Glomerular visceral epithelial cell (primary cell): ENCODE measurements at regions not wholly inside any gene's neighbourhood (a gene's known extent, or its start where the extent isn't known, plus 50 kb on each side); places are given as distances from the start of the nearest gene placed in this dataset.

ENCODE experiments used
- DNase-seq: peaks from one replicate; pipeline ENCODE4 v3.0.0-alpha.2; 2016; ENCODE audit errors: extremely low spot score

GRCh38 chr15:46644501-46645481, 1010.0 kb downstream of the SQOR start:
- no peak for DNase-seq

GRCh38 chr15:46646490-46646889, 1011.7 kb downstream of the SQOR start:
- DNase-seq: no peak

GRCh38 chr15:46647046-46647445, 1012.2 kb downstream of the SQOR start:
- DNase-seq: no peak

- DNase-seq: no peak
Measured at GRCh38 chr15:46652266-46652665, 1017.4 kb downstream of the SQOR start.

DNA sequence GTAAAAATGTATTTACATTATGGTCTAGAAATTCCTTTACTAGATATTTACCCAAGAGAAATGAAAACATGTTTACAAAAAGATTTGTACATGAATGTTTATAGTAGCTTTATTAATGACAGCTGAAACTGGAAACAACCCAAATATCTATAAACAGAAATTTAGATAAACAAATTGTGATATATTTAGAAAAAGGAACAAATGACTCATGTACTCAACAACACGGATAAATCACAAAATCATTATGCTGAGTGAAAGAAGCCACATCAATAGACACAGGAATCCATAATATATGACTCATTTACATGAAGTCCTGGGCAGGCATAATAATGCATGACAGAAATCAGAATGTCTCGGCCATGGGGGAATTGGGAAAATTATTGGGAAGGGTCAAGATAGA, 1020.2 kb downstream of the SQOR start:
- DNase-seq: no peak

DNA sequence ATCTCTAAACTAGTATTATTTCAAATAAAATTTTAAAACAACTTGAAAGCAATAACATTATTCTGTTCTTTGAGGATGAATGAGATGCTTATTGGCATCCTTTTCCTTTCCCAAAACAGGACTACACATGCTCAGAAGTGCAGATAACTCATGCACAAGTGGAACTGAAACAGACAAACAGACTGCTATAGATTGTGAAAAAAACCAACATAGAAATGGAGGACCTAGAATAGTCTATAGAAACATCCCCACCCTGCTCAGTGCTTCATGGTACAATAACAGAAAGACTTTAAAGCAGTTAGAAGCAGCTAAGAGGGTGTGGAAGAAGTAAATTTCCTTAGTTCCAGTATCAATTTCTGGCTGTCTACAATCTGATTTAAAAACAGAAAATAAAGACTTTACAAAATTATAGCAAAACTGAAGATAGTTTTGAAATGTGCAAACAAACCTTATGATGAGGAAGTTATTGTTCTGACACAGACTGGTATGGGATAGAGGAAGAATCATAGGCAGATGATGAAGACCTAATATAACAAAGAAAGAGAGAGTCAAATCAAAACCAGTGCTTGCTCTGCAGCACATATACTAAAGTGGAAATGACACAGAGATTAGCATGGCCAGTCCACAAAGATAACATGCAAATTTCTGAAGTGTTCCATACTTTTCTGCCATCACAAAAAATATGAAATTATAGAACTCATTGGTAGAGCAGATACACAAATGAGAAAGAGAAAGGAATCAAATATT, 1025.4 kb downstream of the SQOR start:
- no peak for DNase-seq

- DNase-seq: no peak
Measured at GRCh38 chr15:46670258-46670657, 1035.4 kb downstream of the SQOR start.

DNA sequence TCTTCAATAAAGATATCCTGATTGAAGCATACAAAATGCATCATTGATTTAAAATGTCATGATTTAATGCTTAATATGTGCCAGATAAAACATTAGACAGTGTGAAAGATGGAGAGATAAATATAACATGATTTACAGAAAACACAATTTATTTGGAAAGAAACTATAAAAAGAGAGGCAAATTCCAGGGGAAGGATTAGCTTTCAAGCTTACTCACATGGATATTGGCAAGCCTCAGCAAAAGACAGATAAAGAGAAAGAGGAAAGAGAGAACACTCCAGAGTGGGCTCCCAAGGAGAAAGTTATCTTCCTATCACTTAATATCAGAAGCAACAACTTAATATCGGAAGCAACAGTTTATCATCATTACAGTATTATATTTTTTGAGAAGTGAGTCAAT, 1036.5 kb downstream of the SQOR start:
- DNase-seq: no peak

- no peak for DNase-seq
Measured at GRCh38 chr15:46672041-46672440, 1037.2 kb downstream of the SQOR start.

- DNase-seq: no peak
Measured at GRCh38 chr15:46676233-46677206, 1040.8 kb upstream of the SEMA6D start.

DNA sequence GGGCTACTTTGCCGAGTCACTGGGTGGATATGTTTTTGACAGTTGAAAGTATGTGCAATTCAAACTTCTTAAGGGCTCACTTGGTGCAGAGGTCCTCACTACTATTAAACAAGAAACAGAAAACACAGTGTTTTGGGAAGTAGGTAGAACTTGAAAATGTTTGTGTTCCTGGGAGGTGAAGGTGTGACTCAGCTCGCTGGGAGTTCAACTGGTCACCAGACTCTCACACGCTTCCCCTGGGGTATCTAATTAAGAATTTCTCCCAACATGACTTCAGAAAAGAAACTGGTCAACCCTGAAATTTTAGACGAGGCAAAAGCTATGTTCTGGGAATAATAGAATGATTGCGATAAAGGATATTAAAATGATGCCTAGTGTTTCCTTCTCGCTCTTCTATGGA, 1039.8 kb upstream of the SEMA6D start:
- no peak for DNase-seq

- no peak for DNase-seq
Measured at GRCh38 chr15:46681901-46682300, 1035.4 kb upstream of the SEMA6D start.

DNA sequence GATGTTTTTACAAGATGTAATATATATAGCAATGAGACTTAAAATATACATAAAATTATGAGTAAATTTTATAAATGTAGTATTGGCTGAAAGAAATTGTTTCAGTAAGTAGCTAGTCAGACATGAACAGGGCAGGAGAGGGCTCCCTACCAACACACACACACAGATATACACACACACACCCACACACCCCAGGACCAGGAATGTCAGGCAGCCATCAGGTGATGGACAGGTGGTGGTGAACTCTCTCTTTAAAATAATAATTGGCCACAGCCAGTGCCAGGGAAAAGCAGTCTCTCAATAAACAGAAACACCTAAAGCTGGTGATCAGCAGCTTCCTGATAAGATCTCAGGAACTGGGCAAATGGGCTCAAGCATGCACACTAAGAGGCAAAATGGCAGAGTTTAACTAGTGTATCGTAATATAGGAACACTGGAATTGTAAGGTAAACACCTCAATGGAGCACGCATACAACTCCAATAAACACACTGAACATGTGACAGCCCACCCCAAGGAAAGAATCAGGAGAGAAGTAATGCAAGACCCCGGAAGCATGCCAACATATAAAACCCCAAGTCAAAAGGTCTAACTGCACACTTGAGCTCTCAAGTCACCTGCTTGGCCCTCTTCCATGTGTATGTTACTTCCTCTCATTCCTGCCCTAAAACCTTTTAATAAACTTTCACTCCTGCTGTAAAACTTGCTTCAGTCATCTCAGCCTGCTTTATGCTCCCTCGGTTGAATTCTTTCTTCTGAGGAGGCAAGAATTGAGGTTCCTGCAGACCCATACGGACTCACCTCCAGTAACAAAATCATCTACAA, 1034.1 kb upstream of the SEMA6D start:
- no peak for DNase-seq

DNA sequence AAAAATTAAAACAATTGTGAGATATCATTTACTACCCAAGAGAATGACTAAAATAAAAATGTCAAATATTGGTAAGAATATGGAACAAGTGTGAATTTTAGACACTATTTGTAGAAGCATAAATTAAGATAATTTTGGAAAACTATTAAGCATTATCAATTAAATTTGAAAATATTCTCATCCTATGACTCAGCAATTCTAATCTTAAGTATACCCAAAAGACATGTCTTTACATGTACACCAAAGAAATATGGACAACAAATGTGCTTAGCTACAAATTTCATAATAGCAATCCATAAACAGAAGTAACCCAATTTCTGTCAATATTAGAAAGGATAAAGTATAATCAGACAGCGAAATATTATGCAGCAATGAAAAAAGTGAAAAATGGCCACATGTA, 1032.2 kb upstream of the SEMA6D start:
- DNase-seq: no peak

DNA sequence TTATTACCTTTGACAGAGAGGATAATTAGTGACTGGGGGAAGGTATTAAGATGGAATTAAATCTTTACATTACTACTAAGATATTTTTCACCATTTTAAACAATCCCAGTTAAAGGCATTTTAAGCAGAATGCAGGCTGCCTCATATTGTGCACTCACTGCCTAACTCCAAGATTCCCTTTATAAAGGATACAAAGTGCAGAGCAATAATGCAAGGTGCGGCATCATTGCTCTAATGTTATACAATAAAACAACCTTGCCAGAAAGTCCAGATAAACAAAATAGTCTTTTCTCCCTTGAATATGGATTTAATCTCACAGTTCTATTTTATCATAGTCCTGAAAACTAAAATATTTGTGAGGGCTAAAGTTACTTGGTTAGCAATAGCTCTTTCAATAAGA, 1031.6 kb upstream of the SEMA6D start:
- DNase-seq: no peak

- DNase-seq: no peak
Measured at GRCh38 chr15:46696281-46696680, 1021.0 kb upstream of the SEMA6D start.

GRCh38 chr15:46701346-46701745, 1016.0 kb upstream of the SEMA6D start:
- DNase-seq: no peak

GRCh38 chr15:46701896-46702295, 1015.4 kb upstream of the SEMA6D start:
- DNase-seq: no peak

DNA sequence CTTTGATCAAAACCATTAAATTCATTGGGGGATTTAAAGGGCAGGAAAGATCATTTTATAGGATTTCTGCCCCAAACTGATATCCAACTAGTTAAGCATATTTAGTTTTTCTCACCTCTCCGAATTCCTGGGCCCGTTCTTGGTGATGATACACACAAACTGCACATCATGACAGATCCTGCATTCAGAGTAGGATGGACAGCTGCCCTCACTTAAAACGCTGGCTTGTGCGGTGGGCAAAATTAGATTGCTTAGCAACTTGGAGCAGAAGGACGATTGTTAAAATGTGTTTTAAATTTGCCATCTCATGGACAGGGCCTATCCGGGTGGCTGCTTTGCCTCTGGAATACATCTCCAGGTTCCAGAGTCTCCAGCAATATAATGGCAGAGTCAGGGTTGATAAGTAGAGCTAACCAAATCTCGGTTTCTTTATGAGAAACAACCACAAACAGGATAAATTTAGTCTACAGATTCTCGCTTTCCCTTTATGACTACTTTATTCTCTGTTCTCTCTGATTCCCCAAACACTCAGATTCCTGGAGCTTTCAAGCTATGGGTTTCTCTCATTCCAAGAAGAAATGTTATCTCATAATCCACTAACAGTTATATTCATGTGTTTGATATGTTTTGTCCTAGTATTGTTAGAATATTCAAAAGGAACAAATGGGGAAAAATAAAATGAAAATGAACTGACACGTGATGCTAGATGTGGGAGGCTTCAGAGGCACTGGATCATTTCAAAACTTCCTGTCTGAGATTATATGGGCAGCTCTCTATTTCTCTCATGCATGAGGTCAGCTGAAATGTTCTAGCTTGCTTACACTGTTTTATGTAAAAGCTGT, 1014.1 kb upstream of the SEMA6D start:
- no peak for DNase-seq
